HG03103 (cell line): ENCODE measurements at regions not wholly inside any gene's neighbourhood (a gene's known extent, or its start where the extent isn't known, plus 50 kb on each side); places are given as distances from the start of the nearest gene placed in this dataset.
A peak's percentile ranks its signal among the peaks of the same experiment; 100 is the strongest.

Experiments used
- ATAC-seq: cut with Tn5 transposase; IDR thresholded peaks from one replicate; pipeline ENCODE4 v1.9.1; 2021; ENCODE audit warnings: low read depth; ENCODE audit not compliant: unreplicated experiment

GRCh38 chr12:92583910-92584309 lies 118.9 kb upstream of the PLEKHG7 start:
- no peak for ATAC-seq

DNA sequence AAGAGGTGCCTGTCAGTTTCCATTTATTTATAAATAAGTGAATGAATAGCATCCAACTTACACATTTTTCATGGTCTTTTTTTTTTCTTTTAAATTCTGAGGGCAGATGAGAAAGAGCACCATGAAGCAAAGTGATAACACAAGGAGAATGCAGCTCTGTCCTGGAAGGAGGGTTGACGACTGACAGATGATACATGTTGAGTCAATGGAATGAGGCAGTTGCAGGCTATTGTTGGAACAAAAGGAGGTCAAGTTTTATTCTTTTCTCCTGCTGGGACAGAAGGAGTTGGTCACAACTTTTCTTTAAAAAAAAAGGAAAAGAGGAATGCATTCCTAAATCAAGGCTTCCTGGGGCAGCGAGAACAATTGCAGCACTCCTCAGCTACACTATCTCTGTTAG lies 119.9 kb upstream of the PLEKHG7 start:
- no peak for ATAC-seq

- ATAC-seq: no peak
Measured at GRCh38 chr12:92582475-92582874, 120.3 kb upstream of the PLEKHG7 start.

- no peak for ATAC-seq
Measured at GRCh38 chr12:92581604-92582003, 121.2 kb upstream of the PLEKHG7 start.

- no peak for ATAC-seq
Measured at GRCh38 chr12:92574911-92575570, 127.7 kb upstream of the PLEKHG7 start.

GRCh38 chr12:92574051-92574783 lies 128.6 kb upstream of the PLEKHG7 start:
- ATAC-seq: no peak

- no peak for ATAC-seq
Measured at GRCh38 chr12:92573104-92573503, 129.7 kb upstream of the PLEKHG7 start.

- no peak for ATAC-seq
Measured at GRCh38 chr12:92571844-92572543, 130.8 kb upstream of the PLEKHG7 start.

GRCh38 chr12:92571169-92571568 lies 131.6 kb upstream of the PLEKHG7 start:
- no peak for ATAC-seq

- ATAC-seq: peak; percentile 80
Measured at GRCh38 chr12:92570056-92570753, 132.6 kb upstream of the PLEKHG7 start.

GRCh38 chr12:92568691-92569090 lies 134.1 kb upstream of the PLEKHG7 start:
- no peak for ATAC-seq

DNA sequence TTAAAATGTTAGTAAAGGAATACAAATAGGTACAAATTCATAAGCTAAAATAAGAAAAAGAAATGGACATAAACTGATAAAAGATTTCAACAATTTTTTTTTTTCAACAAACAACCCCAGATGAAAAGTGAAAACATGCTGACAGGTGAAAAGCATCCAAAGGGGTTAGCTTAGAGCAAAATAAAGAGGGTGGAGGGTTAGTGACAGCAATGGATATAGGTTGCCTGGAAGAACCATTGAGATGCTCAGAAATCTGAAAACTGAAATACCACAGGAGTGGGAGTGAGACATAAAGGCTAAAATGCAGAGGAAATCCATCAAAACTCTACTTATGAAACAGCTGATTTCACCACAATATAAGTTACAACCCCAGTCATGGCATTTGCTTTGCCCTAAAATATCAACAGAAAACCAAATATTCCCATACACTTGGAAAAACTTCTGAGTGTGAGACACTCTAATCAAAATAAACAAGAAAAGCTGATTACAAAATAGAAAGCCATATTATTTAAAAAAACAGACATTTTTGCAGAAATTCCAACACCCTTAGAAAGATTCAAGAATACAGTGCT lies 136.3 kb upstream of the PLEKHG7 start:
- no peak for ATAC-seq

- ATAC-seq: no peak
Measured at GRCh38 chr12:92563819-92564218, 139.0 kb upstream of the PLEKHG7 start.

DNA sequence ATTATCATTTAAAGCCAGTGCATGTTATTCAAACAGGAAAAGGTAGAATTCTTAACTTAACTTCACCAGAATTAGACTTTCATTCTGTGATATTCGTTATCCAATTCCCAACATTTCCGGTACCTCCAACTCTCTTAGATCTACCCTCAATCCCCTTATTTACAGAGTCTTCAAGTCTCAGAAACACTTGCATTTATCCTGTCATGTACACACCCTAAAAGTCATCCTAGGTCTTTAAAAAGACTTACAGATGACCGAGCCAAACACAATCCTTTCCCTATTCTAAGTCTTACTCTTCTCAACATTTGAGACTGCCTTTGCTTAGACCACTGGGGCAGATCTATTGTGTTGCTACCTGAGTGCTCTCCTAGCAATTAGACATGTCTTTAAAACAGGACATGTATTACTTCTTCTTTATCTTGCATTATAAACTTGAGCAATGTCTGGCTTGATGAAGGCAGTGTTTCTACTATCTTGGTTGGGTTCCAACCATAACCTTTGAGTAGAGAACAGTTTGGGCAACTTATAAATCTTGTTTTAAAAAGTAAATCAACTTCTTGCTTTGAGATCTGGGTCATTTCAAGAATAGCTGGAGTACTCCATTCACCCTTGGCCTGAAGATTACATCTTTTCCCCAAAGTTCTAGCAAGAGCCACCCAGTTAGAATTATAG lies 140.6 kb upstream of the PLEKHG7 start:
- ATAC-seq: no peak

DNA sequence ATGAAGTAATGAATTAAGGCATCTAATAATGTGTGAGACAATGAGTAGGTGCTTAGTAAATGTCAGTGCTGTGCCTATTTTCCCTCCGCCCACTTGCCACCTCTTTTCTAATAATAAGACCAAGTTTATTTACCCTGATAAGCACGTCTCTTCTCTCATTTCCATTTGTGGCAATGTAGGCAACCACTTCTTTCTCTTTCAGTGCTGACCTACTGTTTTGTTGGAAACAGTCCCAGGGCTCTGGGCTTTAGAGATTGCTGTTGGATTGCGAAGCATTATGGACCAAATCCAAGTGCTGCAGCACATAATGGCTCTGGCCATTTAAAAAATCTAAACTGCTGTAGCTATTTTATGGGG lies 141.3 kb upstream of the PLEKHG7 start:
- ATAC-seq: no peak

DNA sequence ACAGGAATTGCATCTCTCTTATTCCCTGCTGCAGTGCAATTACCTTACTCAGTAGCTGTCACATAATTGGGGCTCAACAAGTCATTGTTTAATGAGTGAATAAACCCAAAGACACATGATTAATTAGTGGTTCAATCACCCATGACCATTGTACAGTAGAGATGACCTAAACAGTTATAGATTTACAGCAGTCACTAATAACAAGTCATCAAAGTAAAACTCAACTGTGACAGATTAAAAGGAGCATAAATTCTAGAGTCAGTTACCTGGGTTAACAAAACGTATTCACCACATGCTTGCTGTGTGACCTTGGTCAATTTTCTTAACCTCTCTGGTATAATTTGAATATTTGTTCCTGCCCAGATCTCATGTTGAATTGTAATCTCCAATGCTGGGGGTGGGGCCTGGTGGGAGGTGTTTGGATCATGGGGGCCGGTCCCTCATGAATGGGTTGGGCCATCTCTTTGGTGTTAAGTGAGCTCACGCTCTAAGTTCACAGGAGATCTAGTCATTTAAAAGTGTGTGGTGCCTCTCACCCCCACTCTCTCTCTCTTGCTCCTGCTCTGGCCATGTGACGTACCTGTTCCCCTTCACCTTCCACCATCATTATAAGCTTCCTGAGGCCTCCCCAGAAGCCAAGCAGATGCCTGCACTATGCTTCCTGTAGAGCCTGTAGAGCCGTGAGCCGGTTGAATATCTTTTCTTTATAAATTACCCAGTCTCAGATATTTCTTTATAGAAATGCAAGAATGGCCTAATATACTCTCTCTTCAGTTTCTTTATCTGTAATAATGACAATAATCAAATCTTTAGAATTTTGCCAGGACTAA lies 141.9 kb upstream of the PLEKHG7 start:
- ATAC-seq: no peak

DNA sequence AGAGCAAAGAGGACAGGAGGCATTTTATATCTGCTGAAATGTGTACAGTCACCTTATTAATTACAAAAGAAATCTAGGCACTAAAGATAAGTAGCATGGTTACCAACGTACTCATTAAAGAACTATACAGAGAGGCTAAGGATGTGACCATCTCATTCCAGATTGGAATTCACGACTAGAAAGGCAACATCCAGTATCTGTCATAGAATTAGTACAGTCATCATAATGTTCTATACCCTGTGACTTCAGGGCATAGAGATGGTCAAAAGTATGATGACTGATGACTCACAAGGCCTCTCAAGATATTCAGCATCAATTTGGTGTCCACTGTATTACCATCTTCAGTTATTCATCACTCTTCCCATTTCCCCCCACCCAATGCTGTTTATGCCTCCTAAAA lies 144.0 kb upstream of the PLEKHG7 start:
- ATAC-seq: no peak

DNA sequence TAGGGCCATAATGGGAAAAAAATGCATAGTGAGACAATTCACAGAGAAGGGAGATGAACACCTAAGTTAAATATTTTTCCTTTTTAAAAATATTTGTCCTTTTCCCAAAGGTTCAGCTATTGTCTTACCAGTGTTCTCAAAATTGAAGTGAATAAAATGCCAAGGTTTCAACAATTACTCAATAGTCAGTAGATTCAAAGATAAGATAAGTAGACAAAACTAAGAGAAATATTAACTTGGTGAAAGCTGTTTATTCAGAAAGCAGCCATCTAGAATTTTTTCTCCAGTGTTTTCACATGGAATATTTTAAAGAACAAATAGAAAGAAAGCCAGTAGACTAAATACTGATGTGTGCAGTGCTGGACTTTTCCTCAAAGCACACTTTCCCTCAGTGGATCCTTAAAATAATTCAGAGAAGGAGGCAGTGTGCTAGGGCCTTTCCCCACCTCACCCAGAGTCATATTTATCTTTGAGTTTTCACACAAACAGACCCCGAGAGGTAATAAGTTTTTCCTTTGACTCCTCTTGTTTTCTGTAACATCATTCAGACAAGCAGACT lies 144.5 kb upstream of the PLEKHG7 start:
- ATAC-seq: no peak

- no peak for ATAC-seq
Measured at GRCh38 chr12:92557422-92557724, 145.4 kb upstream of the PLEKHG7 start.
